Memory B cell (primary cell): ENCODE measurements at regions not wholly inside any gene's neighbourhood (a gene's known extent, or its start where the extent isn't known, plus 50 kb on each side); places are given as distances from the start of the nearest gene placed in this dataset.
"Not testable (repeated sequence)": the region's sequence is repeated elsewhere in the genome, so short reads cannot be mapped to it uniquely, and the experiment has no call there.

Experiments
- ATAC-seq: fragments of 150-1000 bp; cut with Tn5 transposase; 2 replicates; pipeline ENCODE4 v1.10.0; 2021; ENCODE audit warnings: low read depth, mild to moderate bottlenecking, moderate library complexity
- DNase-seq, 2 donors: peaks; one replicate each; pipeline ENCODE4 v3.0.0; 2022; ENCODE audit warnings: low spot score in 2 of 2
- H3K27ac Mint-ChIP-seq: one replicate; pipeline ENCODE4 v1.8.0; 2022; ENCODE audit warnings: mild to moderate bottlenecking, moderate library complexity, mixed read lengths
- H3K27me3 Mint-ChIP-seq: one replicate; pipeline ENCODE4 v1.8.0; 2022; ENCODE audit warnings: mixed read lengths
- H3K36me3 Mint-ChIP-seq: one replicate; pipeline ENCODE4 v1.8.0; 2022; ENCODE audit warnings: mild to moderate bottlenecking, mixed read lengths
- H3K4me1 Mint-ChIP-seq: one replicate; pipeline ENCODE4 v1.8.0; 2022; ENCODE audit warnings: mixed read lengths
- H3K4me3 Mint-ChIP-seq: one replicate; pipeline ENCODE4 v1.8.0; 2022; ENCODE audit warnings: mild to moderate bottlenecking, moderate library complexity, mixed read lengths
- H3K9me3 Mint-ChIP-seq: one replicate; pipeline ENCODE4 v1.8.0; 2022; ENCODE audit warnings: mixed read lengths

- DNase-seq = no peak
- Mint-ChIP-seq H3K27me3 (no peaks in the 10 kb centered on the region), H3K27ac (no peak overlapping the region), H3K36me3 (no peaks in the 10 kb centered on the region), H3K4me1 (no peaks in the 10 kb centered on the region), H3K4me3 (no peak overlapping the region), H3K9me3 (peaks cover 5% of the 10 kb centered on the region)
- no peak for ATAC-seq
These were observed 97.6 kb upstream of the GRIN3A start for GRCh38 chr9:101836021-101836420.

GRCh38 chr9:101832486-101832885 lies 94.0 kb upstream of the GRIN3A start:
- Mint-ChIP-seq H3K9me3 (peaks cover 4% of the 10 kb centered on the region), H3K4me3 (no peak overlapping the region), H3K4me1 (no peaks in the 10 kb centered on the region), H3K27me3 (no peaks in the 10 kb centered on the region), H3K36me3 (no peaks in the 10 kb centered on the region), H3K27ac (no peak overlapping the region)
- no peak for DNase-seq
- no peak for ATAC-seq

- not testable (repeated sequence) for H3K4me1 Mint-ChIP-seq, H3K9me3 Mint-ChIP-seq, DNase-seq, H3K36me3 Mint-ChIP-seq, H3K27ac Mint-ChIP-seq, ATAC-seq, H3K27me3 Mint-ChIP-seq, H3K4me3 Mint-ChIP-seq
These were observed 83.0 kb upstream of the GRIN3A start for GRCh38 chr9:101821450-101821849.

GRCh38 chr9:101820983-101821382 lies 82.5 kb upstream of the GRIN3A start:
- H3K27me3 Mint-ChIP-seq, H3K4me1 Mint-ChIP-seq, H3K27ac Mint-ChIP-seq: not testable (repeated sequence)

GRCh38 chr9:101814064-101814463 lies 75.6 kb upstream of the GRIN3A start:
- Mint-ChIP-seq H3K27me3 (no peaks in the 10 kb centered on the region), H3K4me1 (no peaks in the 10 kb centered on the region), H3K9me3 (peaks cover 3% of the 10 kb centered on the region), H3K27ac (no peak overlapping the region), H3K4me3 (no peak overlapping the region), H3K36me3 (no peaks in the 10 kb centered on the region)
- ATAC-seq (no peak), DNase-seq (no peak)

More at GRCh38 chr9:101820983-101821382, 82.5 kb upstream of the GRIN3A start:
- not testable (repeated sequence) for H3K9me3 Mint-ChIP-seq, H3K36me3 Mint-ChIP-seq, H3K4me3 Mint-ChIP-seq, ATAC-seq, DNase-seq

- H3K9me3 Mint-ChIP-seq, DNase-seq, H3K27ac Mint-ChIP-seq, H3K36me3 Mint-ChIP-seq, H3K4me3 Mint-ChIP-seq, H3K4me1 Mint-ChIP-seq, H3K27me3 Mint-ChIP-seq, ATAC-seq: not testable (repeated sequence)
These were observed 69.4 kb upstream of the GRIN3A start for GRCh38 chr9:101807879-101808278.

- H3K36me3 Mint-ChIP-seq = no peaks in the 10 kb centered on the region
- no peak overlapping the region for H3K27ac Mint-ChIP-seq
- peaks cover 2% of the 10 kb centered on the region for H3K9me3 Mint-ChIP-seq
- ATAC-seq (no peak), DNase-seq (no peak)
- no peaks in the 10 kb centered on the region for H3K27me3 Mint-ChIP-seq
- H3K4me1 Mint-ChIP-seq = no peaks in the 10 kb centered on the region
- no peak overlapping the region for H3K4me3 Mint-ChIP-seq
These were observed 57.6 kb upstream of the GRIN3A start for GRCh38 chr9:101796044-101796443.

GRCh38 chr9:101795147-101795546 lies 56.7 kb upstream of the GRIN3A start:
- H3K27me3 Mint-ChIP-seq = no peaks in the 10 kb centered on the region
- DNase-seq = no peak
- H3K36me3 Mint-ChIP-seq = no peaks in the 10 kb centered on the region
- H3K4me3 Mint-ChIP-seq = no peak overlapping the region
- ATAC-seq = no peak
- H3K9me3 Mint-ChIP-seq = peaks cover 2% of the 10 kb centered on the region
- no peak overlapping the region for H3K27ac Mint-ChIP-seq
- H3K4me1 Mint-ChIP-seq = no peaks in the 10 kb centered on the region

- DNase-seq = no peak
- Mint-ChIP-seq H3K36me3 (no peaks in the 10 kb centered on the region), H3K4me1 (no peaks in the 10 kb centered on the region), H3K27ac (no peak overlapping the region), H3K9me3 (peaks cover 2% of the 10 kb centered on the region), H3K27me3 (no peaks in the 10 kb centered on the region), H3K4me3 (no peak overlapping the region)
- no peak for ATAC-seq
These were observed 54.0 kb upstream of the GRIN3A start for GRCh38 chr9:101792475-101792874.

- Mint-ChIP-seq H3K4me3 (no peak overlapping the region), H3K9me3 (peaks cover 2% of the 10 kb centered on the region), H3K27me3 (no peaks in the 10 kb centered on the region), H3K4me1 (no peaks in the 10 kb centered on the region), H3K27ac (no peak overlapping the region), H3K36me3 (no peaks in the 10 kb centered on the region)
- DNase-seq (no peak), ATAC-seq (no peak)
These were observed 53.5 kb upstream of the GRIN3A start for GRCh38 chr9:101791938-101792337.

- no peaks in the 10 kb centered on the region for H3K4me1 Mint-ChIP-seq
- peaks cover 2% of the 10 kb centered on the region for H3K9me3 Mint-ChIP-seq
- H3K27me3 Mint-ChIP-seq = no peaks in the 10 kb centered on the region
- no peaks in the 10 kb centered on the region for H3K36me3 Mint-ChIP-seq
- no peak overlapping the region for H3K27ac Mint-ChIP-seq
- no peak for DNase-seq
- ATAC-seq = no peak
- no peak overlapping the region for H3K4me3 Mint-ChIP-seq
These were observed 53.1 kb upstream of the GRIN3A start for GRCh38 chr9:101791533-101791932.
